NCI-H2227 (cell line): ENCODE measurements at regions not wholly inside any gene's neighbourhood (a gene's known extent, or its start where the extent isn't known, plus 50 kb on each side); places are given as distances from the start of the nearest gene placed in this dataset.

Experiments
- DNase-seq: peaks from one replicate; lab custom pipeline; 2025; ENCODE audit not compliant: unreplicated experiment; lab: John Stamatoyannopoulos, UW

GRCh38 chr10:128632694-128633093, 506.5 kb upstream of the MKI67 start:
- DNase-seq = no peak

GRCh38 chr10:128633864-128634540, 507.8 kb upstream of the MKI67 start:
- no peak for DNase-seq

GRCh38 chr10:128642023-128642422, 515.8 kb upstream of the MKI67 start:
- no peak for DNase-seq

- DNase-seq = no peak
Observed at GRCh38 chr10:128642502-128642901, 516.3 kb upstream of the MKI67 start.

GRCh38 chr10:128643658-128644057, 517.4 kb upstream of the MKI67 start:
- DNase-seq = no peak

- no peak for DNase-seq
Observed at GRCh38 chr10:128645486-128645885, 519.3 kb upstream of the MKI67 start.

GRCh38 chr10:128646956-128647355, 520.7 kb upstream of the MKI67 start:
- DNase-seq = no peak

GRCh38 chr10:128657548-128657947, 531.3 kb upstream of the MKI67 start:
- DNase-seq = no peak

- DNase-seq = no peak
Observed at GRCh38 chr10:128660726-128661125, 534.5 kb upstream of the MKI67 start.

- no peak for DNase-seq
Observed at GRCh38 chr10:128661404-128662197, 535.4 kb upstream of the MKI67 start.

- DNase-seq = no peak
Observed at GRCh38 chr10:128662520-128662919, 536.3 kb upstream of the MKI67 start.

- no peak for DNase-seq
Observed at GRCh38 chr10:128664729-128665128, 538.5 kb upstream of the MKI67 start.

- DNase-seq = no peak
Observed at GRCh38 chr10:128675405-128675804, 549.2 kb upstream of the MKI67 start.

GRCh38 chr10:128680116-128680515, 553.9 kb upstream of the MKI67 start:
- DNase-seq = no peak

- no peak for DNase-seq
Observed at GRCh38 chr10:128684215-128684614, 558.0 kb upstream of the MKI67 start.

- no peak for DNase-seq
Observed at GRCh38 chr10:128686630-128687278, 560.5 kb upstream of the MKI67 start.

GRCh38 chr10:128687408-128687807, 561.2 kb upstream of the MKI67 start:
- no peak for DNase-seq

GRCh38 chr10:128687927-128688549, 561.8 kb upstream of the MKI67 start:
- no peak for DNase-seq

- DNase-seq = no peak
Observed at GRCh38 chr10:128689667-128690066, 563.4 kb upstream of the MKI67 start.

- no peak for DNase-seq
Observed at GRCh38 chr10:128693493-128694131, 567.4 kb upstream of the MKI67 start.
